SH-SY5Y (cell line): ENCODE measurements at regions not wholly inside any gene's neighbourhood (a gene's known extent, or its start where the extent isn't known, plus 50 kb on each side); places are given as distances from the start of the nearest gene placed in this dataset.

Experiments used
- GATA2 ChIP-seq: IDR thresholded peaks from 2 replicates; pipeline ENCODE4 v1.6.1; 2011; ENCODE audit warnings: mild to moderate bottlenecking, low read depth, low read length
- GATA3 ChIP-seq: IDR thresholded peaks from 2 replicates; pipeline ENCODE4 v1.6.1; 2011; ENCODE audit warnings: low read depth, mild to moderate bottlenecking, low read length, moderate library complexity

DNA sequence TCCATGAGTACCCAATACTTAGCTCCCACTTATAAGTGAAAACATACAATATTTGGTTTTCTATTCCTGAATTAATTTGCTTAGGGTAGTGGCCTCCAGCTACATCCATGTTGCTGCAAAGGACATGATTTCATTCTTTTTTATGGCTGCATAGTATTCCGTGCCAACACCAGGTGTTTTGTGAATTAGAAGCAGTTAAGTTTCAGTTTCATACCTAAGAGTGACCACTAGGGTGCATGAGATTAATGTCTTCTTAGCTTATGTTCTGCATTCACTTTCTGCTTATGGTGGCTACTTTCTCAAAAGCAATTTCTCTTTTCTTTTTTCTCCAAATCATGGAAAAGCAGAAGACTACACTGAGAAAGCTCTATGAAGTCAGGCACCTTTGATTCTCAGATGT is 65.1 kb upstream of the VSTM2A start:
- TF ChIP-seq GATA2 = no peak
- TF ChIP-seq GATA3 = no peak
